ENCODE measurements at regions not wholly inside any gene's neighbourhood (a gene's known extent, or its start where the extent isn't known, plus 50 kb on each side); places are given as distances from the start of the nearest gene placed in this dataset.

GRCh38 chr10:110387983-110388686 lies 83.4 kb upstream of the SMNDC1 start:
- ChIA-PET CTCF (interaction anchor here (1.1 kb wide), 1 partner anchor 20 kb away, joined by 4 read pairs; no protein-coding TSS in a partner anchor), POLR2A (no interaction called here)
- no peak for TF ChIP-seq CTCF (IDR thresholded peaks at IDR 0.05; ENCODE audit: control extremely low read depth, extremely low read depth, low read depth, missing control alignments)
- peak; percentile 80 for DNase-seq (ENCODE audit: extremely low spot score)

DNA sequence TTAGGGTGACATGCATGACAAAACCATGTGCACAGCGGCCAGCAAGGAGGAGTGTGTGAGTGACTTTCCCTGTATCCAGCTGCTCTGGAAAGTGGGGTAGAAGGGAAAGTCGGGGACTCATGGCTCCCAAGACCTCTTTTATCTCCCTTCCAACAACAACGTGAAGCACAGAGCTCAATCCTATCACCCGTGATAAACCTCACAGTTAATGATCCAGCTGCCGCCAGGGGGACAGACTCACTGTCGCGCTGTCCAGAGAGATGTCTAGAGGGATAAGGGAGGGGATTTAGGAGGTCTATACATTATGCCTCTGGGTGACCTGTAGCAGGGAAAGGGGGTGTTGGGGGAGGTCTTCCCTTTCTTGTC lies 84.0 kb upstream of the SMNDC1 start:
- DNase-seq (ENCODE audit: extremely low spot score), result no peak
- CTCF ChIA-PET, result interaction anchor here (1.1 kb wide), 1 partner anchor 19 kb away, joined by 4 read pairs; no protein-coding TSS in a partner anchor
- POLR2A ChIA-PET, result no interaction called here
- TF ChIP-seq CTCF (IDR thresholded peaks at IDR 0.05; ENCODE audit: control extremely low read depth, extremely low read depth, low read depth, missing control alignments), result no peak

DNA sequence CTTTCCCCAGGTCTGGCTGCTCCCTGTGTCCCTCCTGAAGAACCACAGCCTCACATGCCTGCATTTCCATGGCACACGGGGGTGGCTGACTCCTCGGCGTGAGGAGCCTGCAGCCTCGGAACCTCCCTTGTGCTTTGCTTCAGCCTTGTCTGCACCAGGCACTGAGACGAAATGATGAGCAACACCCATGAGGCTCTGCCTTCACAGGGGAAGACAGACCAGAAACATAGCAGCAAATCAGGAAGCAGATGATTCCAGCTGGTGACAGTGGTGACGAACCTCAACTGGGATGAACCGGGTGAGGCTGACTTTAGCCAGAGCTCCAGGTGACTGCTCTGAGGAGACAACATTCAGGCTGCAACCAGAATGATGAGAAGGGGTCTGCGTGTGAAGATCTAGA lies 84.5 kb upstream of the SMNDC1 start:
- DNase-seq (ENCODE audit: extremely low spot score), result no peak
- POLR2A ChIA-PET, result no interaction called here
- no peak for TF ChIP-seq CTCF (IDR thresholded peaks at IDR 0.05; ENCODE audit: control extremely low read depth, extremely low read depth, low read depth, missing control alignments)
- CTCF ChIA-PET, result interaction anchor here (1.1 to 2.4 kb wide), 3 partner anchors 18 to 96 kb away, joined by 3 to 6 read pairs (median 4); no protein-coding TSS in a partner anchor

DNA sequence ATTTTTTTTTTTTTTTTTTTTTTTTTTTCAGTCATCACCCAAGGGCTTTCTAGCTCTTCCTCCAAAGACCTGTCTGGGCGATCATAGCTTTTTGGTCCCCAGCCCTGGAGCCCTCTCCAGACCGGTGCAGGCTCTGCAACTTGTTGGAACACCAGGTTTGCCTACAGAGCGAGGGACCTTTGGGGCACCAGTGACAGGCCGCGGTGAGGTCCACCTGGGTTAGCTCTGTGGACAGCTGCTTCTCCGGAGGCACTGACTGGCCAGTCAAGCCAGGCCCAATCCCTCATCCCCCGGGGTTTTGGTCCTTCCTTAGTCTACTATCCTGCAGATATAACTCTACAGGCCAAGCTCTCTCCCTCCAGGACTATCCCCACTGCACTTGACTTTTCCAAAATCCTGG lies 86.8 kb upstream of the SMNDC1 start:
- no peak for TF ChIP-seq CTCF (IDR thresholded peaks at IDR 0.05; ENCODE audit: control extremely low read depth, extremely low read depth, low read depth, missing control alignments)
- CTCF ChIA-PET, result interaction anchor here (1.0 to 2.4 kb wide), 7 partner anchors 14 to 37 kb away, joined by 3 to 8 read pairs (median 4); no protein-coding TSS in a partner anchor
- POLR2A ChIA-PET, result interaction anchor here (0.6 to 0.8 kb wide), 2 partner anchors 22 to 35 kb away, joined by 3 to 5 read pairs; no protein-coding TSS in a partner anchor
- DNase-seq (ENCODE audit: extremely low spot score), result no peak

GRCh38 chr10:110392121-110392520 lies 87.4 kb upstream of the SMNDC1 start:
- ChIA-PET POLR2A (no interaction called here), CTCF (interaction anchor here (0.9 to 2.1 kb wide), 5 partner anchors 9 to 26 kb away, joined by 3 to 8 read pairs (median 4); no protein-coding TSS in a partner anchor)
- DNase-seq (ENCODE audit: extremely low spot score), result no peak
- TF ChIP-seq CTCF (IDR thresholded peaks at IDR 0.05; ENCODE audit: control extremely low read depth, extremely low read depth, low read depth, missing control alignments), result no peak

- ChIA-PET CTCF (interaction anchor here (0.8 to 1.5 kb wide), 6 partner anchors 10 to 39 kb away, joined by 3 read pairs; no protein-coding TSS in a partner anchor), POLR2A (no interaction called here)
- no peak for TF ChIP-seq CTCF (IDR thresholded peaks at IDR 0.05; ENCODE audit: control extremely low read depth, extremely low read depth, low read depth, missing control alignments)
- no peak for DNase-seq (ENCODE audit: extremely low spot score)
Measured at GRCh38 chr10:110392868-110393740, 88.4 kb upstream of the SMNDC1 start.

Data from GM10248 (cell line).